ENCODE measurements at regions not wholly inside any gene's neighbourhood (a gene's known extent, or its start where the extent isn't known, plus 50 kb on each side); places are given as distances from the start of the nearest gene placed in this dataset.

DNA sequence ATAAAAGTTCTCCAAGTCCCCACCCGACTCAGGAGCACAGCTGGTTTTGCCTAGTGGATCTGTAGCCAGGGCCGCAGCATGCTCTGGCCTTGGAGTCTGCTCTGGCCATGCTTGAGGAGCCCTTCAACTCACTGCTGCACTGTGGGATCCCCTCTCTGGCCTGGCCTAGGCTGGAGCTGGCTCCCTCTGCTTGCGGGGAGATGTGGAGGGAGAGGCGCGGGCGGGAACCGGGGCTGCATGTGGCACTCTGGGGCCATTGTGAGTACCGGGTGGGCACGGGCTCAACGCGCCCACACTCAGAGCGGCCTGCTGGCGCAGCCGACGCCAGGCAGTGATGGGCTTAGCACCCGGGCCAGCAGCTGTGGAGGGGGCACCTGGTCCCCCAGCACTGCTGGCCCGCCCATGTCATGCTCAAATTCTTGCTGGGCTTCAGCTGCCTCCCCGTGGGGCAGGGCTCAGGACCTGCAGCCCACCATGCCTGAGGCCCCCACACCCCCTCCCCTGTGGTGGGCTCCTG, 57.0 kb upstream of the ATP12A start:
- Histone ChIP-seq H3K9ac (ENCODE audit: insufficient read depth, low read length) (no peak overlapping the region), H3K9me3 (ENCODE audit: control insufficient read depth, insufficient read depth, low read depth, low read length) (no peaks in the 10 kb centered on the region), H3K4me1 (ENCODE audit: control insufficient read depth, extremely low read depth, insufficient read depth, low read length) (no peaks in the 10 kb centered on the region), H3K79me2 (ENCODE audit: control insufficient read depth, insufficient read depth, low read length) (no peaks in the 10 kb centered on the region), H3K4me3 (replicated peaks in 1 of 4; ENCODE audit: control extremely low read depth in 1 of 4, insufficient read depth in 1 of 4, low read depth in 3 of 4, low read length in 4 of 4) (no peak overlapping the region), H4K20me1 (ENCODE audit: control insufficient read depth, extremely low read depth, insufficient read depth, low read length) (no peaks in the 10 kb centered on the region), H3K36me3 (ENCODE audit: control insufficient read depth, insufficient read depth, low read length) (no peaks in the 10 kb centered on the region), H3K27me3 (ENCODE audit: control insufficient read depth, insufficient read depth, low read length) (no peaks in the 10 kb centered on the region), H2AFZ (ENCODE audit: low read length) (no peak overlapping the region), H3K27ac (ENCODE audit: insufficient read depth, low read length) (no peak overlapping the region), H3K4me2 (ENCODE audit: extremely low read depth, insufficient read depth, low read length) (no peak overlapping the region)
- TF ChIP-seq CTCF (conservative IDR thresholded peaks at IDR 0.05 in 1 of 2, IDR thresholded peaks at IDR 0.05 in 1 of 2; ENCODE audit: low read depth in 1 of 2, low read length in 2 of 2) (no peak), EZH2 (IDR thresholded peaks at IDR 0.05; ENCODE audit: low read length, missing control alignments) (no peak)
- no peak for DNase-seq (ENCODE audit: low read depth in 2 of 2)

- no peak for DNase-seq (ENCODE audit: low read depth in 2 of 2)
- Histone ChIP-seq H3K4me1 (ENCODE audit: control insufficient read depth, extremely low read depth, insufficient read depth, low read length) (no peaks in the 10 kb centered on the region), H3K9ac (ENCODE audit: insufficient read depth, low read length) (no peak overlapping the region), H3K27me3 (ENCODE audit: control insufficient read depth, insufficient read depth, low read length) (no peaks in the 10 kb centered on the region), H3K9me3 (ENCODE audit: control insufficient read depth, insufficient read depth, low read depth, low read length) (no peaks in the 10 kb centered on the region), H3K27ac (ENCODE audit: insufficient read depth, low read length) (no peak overlapping the region), H3K4me3 (replicated peaks in 1 of 4; ENCODE audit: control extremely low read depth in 1 of 4, insufficient read depth in 1 of 4, low read depth in 3 of 4, low read length in 4 of 4) (no peak overlapping the region), H2AFZ (ENCODE audit: low read length) (no peak overlapping the region), H3K36me3 (ENCODE audit: control insufficient read depth, insufficient read depth, low read length) (no peaks in the 10 kb centered on the region), H3K4me2 (ENCODE audit: extremely low read depth, insufficient read depth, low read length) (no peak overlapping the region), H3K79me2 (ENCODE audit: control insufficient read depth, insufficient read depth, low read length) (no peaks in the 10 kb centered on the region), H4K20me1 (ENCODE audit: control insufficient read depth, extremely low read depth, insufficient read depth, low read length) (no peaks in the 10 kb centered on the region)
- TF ChIP-seq EZH2 (IDR thresholded peaks at IDR 0.05; ENCODE audit: low read length, missing control alignments), result no peak
- no peak for TF ChIP-seq CTCF (conservative IDR thresholded peaks at IDR 0.05 in 1 of 2, IDR thresholded peaks at IDR 0.05 in 1 of 2; ENCODE audit: low read depth in 1 of 2, low read length in 2 of 2)
These were observed 55.8 kb upstream of the ATP12A start for GRCh38 chr13:24624363-24624762.

GRCh38 chr13:24624801-24625231, 55.4 kb upstream of the ATP12A start:
- Histone ChIP-seq H3K27ac (ENCODE audit: insufficient read depth, low read length) (no peak overlapping the region), H3K4me1 (ENCODE audit: control insufficient read depth, extremely low read depth, insufficient read depth, low read length) (no peaks in the 10 kb centered on the region), H3K4me2 (ENCODE audit: extremely low read depth, insufficient read depth, low read length) (no peak overlapping the region), H2AFZ (ENCODE audit: low read length) (no peak overlapping the region), H3K27me3 (ENCODE audit: control insufficient read depth, insufficient read depth, low read length) (no peaks in the 10 kb centered on the region), H3K36me3 (ENCODE audit: control insufficient read depth, insufficient read depth, low read length) (no peaks in the 10 kb centered on the region), H3K79me2 (ENCODE audit: control insufficient read depth, insufficient read depth, low read length) (no peaks in the 10 kb centered on the region), H3K9ac (ENCODE audit: insufficient read depth, low read length) (no peak overlapping the region), H3K9me3 (ENCODE audit: control insufficient read depth, insufficient read depth, low read depth, low read length) (no peaks in the 10 kb centered on the region), H3K4me3 (replicated peaks in 1 of 4; ENCODE audit: control extremely low read depth in 1 of 4, insufficient read depth in 1 of 4, low read depth in 3 of 4, low read length in 4 of 4) (no peak overlapping the region), H4K20me1 (ENCODE audit: control insufficient read depth, extremely low read depth, insufficient read depth, low read length) (no peaks in the 10 kb centered on the region)
- TF ChIP-seq EZH2 (IDR thresholded peaks at IDR 0.05; ENCODE audit: low read length, missing control alignments) (no peak), CTCF (conservative IDR thresholded peaks at IDR 0.05 in 1 of 2, IDR thresholded peaks at IDR 0.05 in 1 of 2; ENCODE audit: low read depth in 1 of 2, low read length in 2 of 2) (no peak)
- DNase-seq (ENCODE audit: low read depth in 2 of 2), result peak in 1 of 2 donors; percentile 34
